WTC11 (cell line): ENCODE measurements at regions not wholly inside any gene's neighbourhood (a gene's known extent, or its start where the extent isn't known, plus 50 kb on each side); places are given as distances from the start of the nearest gene placed in this dataset.
A peak's percentile ranks its signal among the peaks of the same experiment; 100 is the strongest.

ENCODE experiments used
- ATAC-seq: fragments of 200-7000 bp; cut with Tn5 transposase; 2 replicates; pipeline ENCODE4 v1.10.0; 2021; ENCODE audit warnings: mild to moderate bottlenecking, moderate library complexity
- CTCF ChIA-PET: fragments of 300-600 bp; sonication (Branson Sonifier 250); formaldehyde crosslinking; loops from one replicate; lab custom pipeline; 2021; ENCODE audit warnings: antibody characterized with exemption; lab: Charles Lee
- POLR2A ChIA-PET: fragments of 350-600 bp; sonication (Branson Sonifier 250); formaldehyde crosslinking; loops from one replicate; lab custom pipeline; 2021; ENCODE audit warnings: antibody characterized with exemption; lab: Charles Lee
- DNase-seq: peaks from one replicate; pipeline ENCODE4 v3.0.0; 2021; ENCODE audit warnings: low spot score
- H3K27ac Mint-ChIP-seq: 2 replicates; pipeline ENCODE4 v1.8.0; 2021; ENCODE audit warnings: mixed read lengths
- H3K27me3 Mint-ChIP-seq: 2 replicates; pipeline ENCODE4 v1.8.0; 2021; ENCODE audit warnings: low read depth, mild to moderate bottlenecking, moderate library complexity, mixed read lengths
- H3K36me3 Mint-ChIP-seq: 2 replicates; pipeline ENCODE4 v1.8.0; 2021; ENCODE audit warnings: mixed read lengths
- H3K4me1 Mint-ChIP-seq: 2 replicates; pipeline ENCODE4 v1.8.0; 2022; ENCODE audit warnings: mixed read lengths
- H3K4me3 Mint-ChIP-seq: 2 replicates; pipeline ENCODE4 v1.8.0; 2021; ENCODE audit warnings: mild to moderate bottlenecking, moderate library complexity, mixed read lengths
- H3K9me3 Mint-ChIP-seq: 2 replicates; pipeline ENCODE4 v1.8.0; 2021; ENCODE audit warnings: mixed read lengths
- ATF2 ChIP-seq: sonication (generic); formaldehyde crosslinking; IDR thresholded peaks from 2 replicates; pipeline ENCODE4 v1.8.1; 2022; ENCODE audit warnings: low read depth, missing genetic modification reagents, borderline replicate concordance
- CDX4 ChIP-seq: fragments of 250-450 bp; sonication (Bioruptor Pico); IDR thresholded peaks from 2 replicates; pipeline ENCODE4 v1.9.0; 2021; ENCODE audit warnings: moderate library complexity, mild to moderate bottlenecking, inconsistent platforms, borderline replicate concordance
- E2F4 ChIP-seq: sonication (generic); formaldehyde crosslinking; IDR thresholded peaks from 2 replicates; pipeline ENCODE4 v1.8.1; 2022; ENCODE audit warnings: low read depth, mild to moderate bottlenecking, moderate library complexity, missing genetic modification reagents, borderline replicate concordance
- ELF4 ChIP-seq: sonication (generic); formaldehyde crosslinking; IDR thresholded peaks from 2 replicates; pipeline ENCODE4 v1.8.1; 2022; ENCODE audit warnings: low read depth, mild to moderate bottlenecking, moderate library complexity, missing genetic modification reagents
- FOXP1 ChIP-seq: sonication (generic); formaldehyde crosslinking; IDR thresholded peaks from 2 replicates; pipeline ENCODE4 v1.8.0; 2022; ENCODE audit warnings: missing genetic modification reagents, mild to moderate bottlenecking, moderate library complexity, borderline replicate concordance
- IRF2 ChIP-seq: sonication (generic); formaldehyde crosslinking; IDR thresholded peaks from 2 replicates; pipeline ENCODE4 v1.8.0; 2022; ENCODE audit warnings: low read depth, missing genetic modification reagents, borderline replicate concordance
- MYBL2 ChIP-seq: sonication (generic); formaldehyde crosslinking; IDR thresholded peaks from 2 replicates; pipeline ENCODE4 v1.8.1; 2023; ENCODE audit warnings: mild to moderate bottlenecking, moderate library complexity, missing genetic modification reagents
- NR1H2 ChIP-seq: sonication (generic); formaldehyde crosslinking; IDR thresholded peaks from 2 replicates; pipeline ENCODE4 v1.9.0; 2021; ENCODE audit warnings: mild to moderate bottlenecking, moderate library complexity, missing genetic modification reagents
- NR3C1 ChIP-seq: sonication (generic); formaldehyde crosslinking; conservative IDR thresholded peaks from 2 replicates; pipeline ENCODE4 v1.8.1; 2023; ENCODE audit warnings: low read depth, mild to moderate bottlenecking, missing genetic modification reagents
- PREB ChIP-seq: sonication (generic); formaldehyde crosslinking; IDR thresholded peaks from 2 replicates; pipeline ENCODE4 v1.8.1; 2022; ENCODE audit warnings: mild to moderate bottlenecking, missing genetic modification reagents, moderate library complexity, borderline replicate concordance
- SMAD3 ChIP-seq: sonication (generic); formaldehyde crosslinking; IDR thresholded peaks from 2 replicates; pipeline ENCODE4 v1.8.0; 2022; ENCODE audit warnings: missing genetic modification reagents, mild to moderate bottlenecking, borderline replicate concordance
- SMAD4 ChIP-seq: sonication (generic); formaldehyde crosslinking; IDR thresholded peaks from 2 replicates; pipeline ENCODE4 v1.8.0; 2022; ENCODE audit warnings: mild to moderate bottlenecking, missing genetic modification reagents
- SOX15 ChIP-seq: fragments of 250-450 bp; sonication (Bioruptor Pico); IDR thresholded peaks from 2 replicates; pipeline ENCODE4 v1.9.0; 2021; ENCODE audit warnings: mild to moderate bottlenecking
- ZBTB21 ChIP-seq: sonication (generic); formaldehyde crosslinking; IDR thresholded peaks from 2 replicates; pipeline ENCODE4 v1.8.1; 2023; ENCODE audit warnings: mild to moderate bottlenecking, missing genetic modification reagents, borderline replicate concordance
- ZNF396 ChIP-seq: fragments of 250-450 bp; sonication (Bioruptor Pico); IDR thresholded peaks from 2 replicates; pipeline ENCODE4 v1.8.0; 2021; ENCODE audit warnings: mild to moderate bottlenecking, moderate library complexity, borderline replicate concordance
- ZNF532 ChIP-seq: fragments of 250-450 bp; sonication (Bioruptor Pico); IDR thresholded peaks from 2 replicates; pipeline ENCODE4 v1.9.0; 2021; ENCODE audit warnings: mild to moderate bottlenecking, borderline replicate concordance
- ZSCAN18 ChIP-seq: fragments of 250-450 bp; sonication (Bioruptor Pico); IDR thresholded peaks from 2 replicates; pipeline ENCODE4 v2.1.2; 2022; ENCODE audit warnings: mild to moderate bottlenecking, moderate library complexity
- TF ChIP-seq, protein P1 (sequence below): fragments of 250-450 bp; sonication (Bioruptor Pico); IDR thresholded peaks from 2 replicates; pipeline ENCODE4 v1.8.0; 2021; ENCODE audit warnings: mild to moderate bottlenecking
- TF ChIP-seq, protein P2 (sequence below): sonication (generic); formaldehyde crosslinking; IDR thresholded peaks from 2 replicates; pipeline ENCODE4 v1.8.0; 2023; ENCODE audit warnings: missing genetic modification reagents, mild to moderate bottlenecking, borderline replicate concordance

- TF ChIP-seq ZNF532 (no peak), SMAD4 (CRISPR knock-in tag) (no peak), E2F4 (CRISPR knock-in tag) (no peak), ZSCAN18 (CRISPR knock-in tag) (no peak), CDX4 (CRISPR knock-in tag) (no peak), NR3C1 (no peak), NR1H2 (no peak), MYBL2 (CRISPR knock-in tag) (no peak), SMAD3 (CRISPR knock-in tag) (no peak)
- TF ChIP-seq, protein P1, sequence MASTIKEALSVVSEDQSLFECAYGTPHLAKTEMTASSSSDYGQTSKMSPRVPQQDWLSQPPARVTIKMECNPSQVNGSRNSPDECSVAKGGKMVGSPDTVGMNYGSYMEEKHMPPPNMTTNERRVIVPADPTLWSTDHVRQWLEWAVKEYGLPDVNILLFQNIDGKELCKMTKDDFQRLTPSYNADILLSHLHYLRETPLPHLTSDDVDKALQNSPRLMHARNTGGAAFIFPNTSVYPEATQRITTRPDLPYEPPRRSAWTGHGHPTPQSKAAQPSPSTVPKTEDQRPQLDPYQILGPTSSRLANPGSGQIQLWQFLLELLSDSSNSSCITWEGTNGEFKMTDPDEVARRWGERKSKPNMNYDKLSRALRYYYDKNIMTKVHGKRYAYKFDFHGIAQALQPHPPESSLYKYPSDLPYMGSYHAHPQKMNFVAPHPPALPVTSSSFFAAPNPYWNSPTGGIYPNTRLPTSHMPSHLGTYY (CRISPR knock-in tag), result no peak
Observed at GRCh38 chr18:78722386-78722785, 257.2 kb upstream of the SALL3 start (continued).

DNA sequence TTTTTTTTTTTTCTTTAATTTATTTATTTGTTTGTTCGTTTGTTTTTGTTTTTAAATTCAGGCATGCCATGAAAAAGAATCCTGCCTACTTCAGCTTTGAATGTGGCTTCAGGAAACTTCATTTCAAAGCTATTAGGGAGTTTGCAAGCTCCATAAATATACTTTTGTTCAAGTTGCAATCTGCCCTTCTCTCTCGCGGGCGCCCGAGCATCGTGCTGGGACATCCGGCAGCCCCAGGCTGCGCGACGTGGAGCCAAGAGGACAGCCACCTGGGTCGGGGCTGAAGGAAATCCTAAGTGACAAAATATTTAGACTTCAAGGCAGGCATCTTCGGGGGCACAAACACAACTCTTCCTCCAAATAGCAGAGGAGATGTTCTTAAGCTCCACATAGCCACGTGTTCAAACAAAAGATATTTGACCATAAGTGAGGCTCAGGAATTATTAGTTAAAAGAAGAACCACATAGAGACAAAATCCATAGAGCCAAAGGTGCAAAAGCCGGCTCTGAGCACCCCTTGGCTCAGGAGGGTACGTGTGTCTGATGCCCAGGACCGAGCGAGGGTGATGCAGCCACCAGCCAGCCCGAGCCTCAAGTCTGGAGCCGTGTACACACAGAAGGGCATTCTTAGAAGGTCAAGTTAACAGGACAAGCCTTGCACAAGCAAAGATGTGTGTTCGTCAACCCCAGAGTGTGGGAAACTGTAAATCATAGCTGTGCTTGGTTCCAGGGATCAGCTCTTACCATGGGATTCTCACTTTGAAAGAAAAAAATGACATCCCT is 256.5 kb upstream of the SALL3 start:
- DNase-seq, result no peak
- H3K27me3 Mint-ChIP-seq, result peaks cover 17% of the 10 kb centered on the region
- POLR2A ChIA-PET, result no interaction called here
- no peak overlapping the region for H3K4me3 Mint-ChIP-seq
- H3K9me3 Mint-ChIP-seq, result peaks cover 34% of the 10 kb centered on the region
- H3K4me1 Mint-ChIP-seq, result peaks cover 49% of the 10 kb centered on the region
- no peak for ATAC-seq
- CTCF ChIA-PET, result interaction anchor here (1.0 kb wide), 1 partner anchor 11 kb away, joined by 3 read pairs; no protein-coding TSS in a partner anchor
- H3K27ac Mint-ChIP-seq, result peak overlapping the region; percentile 32; the same call in 1 of the 2 replicates
- peaks cover 19% of the 10 kb centered on the region for H3K36me3 Mint-ChIP-seq
- TF ChIP-seq, protein P2, sequence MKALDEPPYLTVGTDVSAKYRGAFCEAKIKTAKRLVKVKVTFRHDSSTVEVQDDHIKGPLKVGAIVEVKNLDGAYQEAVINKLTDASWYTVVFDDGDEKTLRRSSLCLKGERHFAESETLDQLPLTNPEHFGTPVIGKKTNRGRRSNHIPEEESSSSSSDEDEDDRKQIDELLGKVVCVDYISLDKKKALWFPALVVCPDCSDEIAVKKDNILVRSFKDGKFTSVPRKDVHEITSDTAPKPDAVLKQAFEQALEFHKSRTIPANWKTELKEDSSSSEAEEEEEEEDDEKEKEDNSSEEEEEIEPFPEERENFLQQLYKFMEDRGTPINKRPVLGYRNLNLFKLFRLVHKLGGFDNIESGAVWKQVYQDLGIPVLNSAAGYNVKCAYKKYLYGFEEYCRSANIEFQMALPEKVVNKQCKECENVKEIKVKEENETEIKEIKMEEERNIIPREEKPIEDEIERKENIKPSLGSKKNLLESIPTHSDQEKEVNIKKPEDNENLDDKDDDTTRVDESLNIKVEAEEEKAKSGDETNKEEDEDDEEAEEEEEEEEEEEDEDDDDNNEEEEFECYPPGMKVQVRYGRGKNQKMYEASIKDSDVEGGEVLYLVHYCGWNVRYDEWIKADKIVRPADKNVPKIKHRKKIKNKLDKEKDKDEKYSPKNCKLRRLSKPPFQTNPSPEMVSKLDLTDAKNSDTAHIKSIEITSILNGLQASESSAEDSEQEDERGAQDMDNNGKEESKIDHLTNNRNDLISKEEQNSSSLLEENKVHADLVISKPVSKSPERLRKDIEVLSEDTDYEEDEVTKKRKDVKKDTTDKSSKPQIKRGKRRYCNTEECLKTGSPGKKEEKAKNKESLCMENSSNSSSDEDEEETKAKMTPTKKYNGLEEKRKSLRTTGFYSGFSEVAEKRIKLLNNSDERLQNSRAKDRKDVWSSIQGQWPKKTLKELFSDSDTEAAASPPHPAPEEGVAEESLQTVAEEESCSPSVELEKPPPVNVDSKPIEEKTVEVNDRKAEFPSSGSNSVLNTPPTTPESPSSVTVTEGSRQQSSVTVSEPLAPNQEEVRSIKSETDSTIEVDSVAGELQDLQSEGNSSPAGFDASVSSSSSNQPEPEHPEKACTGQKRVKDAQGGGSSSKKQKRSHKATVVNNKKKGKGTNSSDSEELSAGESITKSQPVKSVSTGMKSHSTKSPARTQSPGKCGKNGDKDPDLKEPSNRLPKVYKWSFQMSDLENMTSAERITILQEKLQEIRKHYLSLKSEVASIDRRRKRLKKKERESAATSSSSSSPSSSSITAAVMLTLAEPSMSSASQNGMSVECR, result no peak
- TF ChIP-seq PREB (CRISPR knock-in tag), result no peak
- no peak for TF ChIP-seq ATF2 (CRISPR knock-in tag)
- TF ChIP-seq SOX15 (CRISPR knock-in tag), result no peak
- no peak for TF ChIP-seq ZBTB21
- no peak for TF ChIP-seq IRF2 (CRISPR knock-in tag)
- no peak for TF ChIP-seq ELF4 (CRISPR knock-in tag)
- TF ChIP-seq FOXP1 (CRISPR knock-in tag), result no peak
- no peak for TF ChIP-seq ZNF396 (CRISPR knock-in tag)
